IPS DF 4.7 (cell line): ENCODE measurements at regions not wholly inside any gene's neighbourhood (a gene's known extent, or its start where the extent isn't known, plus 50 kb on each side); places are given as distances from the start of the nearest gene placed in this dataset.
A peak's percentile ranks its signal among the peaks of the same experiment; 100 is the strongest.
"Not testable (repeated sequence)": the region's sequence is repeated elsewhere in the genome, so short reads cannot be mapped to it uniquely, and the experiment has no call there.

Source experiments
- DNase-seq: peaks from one replicate; pipeline ENCODE4 v3.0.0-alpha.2; 2013; ENCODE audit warnings: low spot score; ENCODE audit errors: extremely low read depth

DNA sequence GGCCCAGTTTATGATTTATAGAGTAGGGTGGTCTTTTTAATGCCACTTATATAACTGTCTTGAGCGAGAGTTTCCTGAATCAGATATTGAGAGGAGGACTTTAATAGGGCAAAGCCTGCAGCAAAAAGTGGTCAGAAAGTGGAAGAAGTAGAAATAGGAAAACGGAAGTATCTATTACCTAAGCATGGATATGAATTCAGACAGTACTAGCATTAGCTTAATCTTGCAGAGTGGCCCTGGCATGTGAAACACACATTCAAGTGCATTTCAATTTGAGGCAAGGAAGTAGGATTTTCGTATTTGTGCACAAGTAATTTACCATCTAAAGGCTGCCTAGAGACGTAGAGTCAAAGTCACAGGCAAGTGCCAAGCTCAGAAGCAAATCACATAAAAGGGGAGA lies 622.3 kb downstream of the DIPK2A start:
- DNase-seq, result no peak

DNA sequence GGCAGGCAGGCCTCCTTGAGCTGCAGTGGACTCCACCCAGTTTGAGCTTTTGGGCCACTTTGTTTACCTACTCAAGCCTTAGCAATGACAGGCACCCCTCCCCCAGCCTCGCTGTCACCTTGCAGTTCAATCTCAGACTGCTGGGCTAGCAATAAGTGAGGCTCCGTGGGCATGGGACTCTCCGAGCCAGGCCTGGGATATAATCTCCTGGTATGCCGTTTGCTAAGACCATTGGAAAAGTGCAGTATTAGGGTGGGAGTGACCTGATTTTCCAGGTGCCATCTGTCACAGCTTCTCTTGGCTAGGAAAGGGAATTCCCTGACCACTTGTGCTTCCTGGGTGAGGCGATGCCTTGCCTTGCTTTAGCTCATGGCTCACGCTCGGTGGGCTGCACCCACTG lies 648.6 kb downstream of the DIPK2A start:
- not testable (repeated sequence) for DNase-seq

DNA sequence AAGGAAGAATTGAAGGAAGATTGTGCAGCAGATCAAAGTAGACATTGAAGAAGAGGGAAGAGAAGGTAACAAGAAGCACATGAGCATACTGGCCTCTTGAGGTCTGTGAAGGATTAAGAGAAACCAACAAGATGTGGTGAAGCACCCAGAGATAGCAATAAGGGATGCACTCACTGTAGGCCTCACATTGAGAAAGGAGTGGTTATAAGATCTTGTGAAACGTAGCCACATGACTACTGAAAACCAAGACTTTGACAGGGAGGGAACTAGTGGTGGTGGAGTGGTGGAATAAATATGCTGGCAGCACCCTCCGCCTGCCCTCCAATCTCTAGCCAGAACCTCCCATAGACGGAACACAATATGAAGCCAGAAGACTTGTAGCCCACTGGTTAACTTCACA lies 651.2 kb downstream of the DIPK2A start:
- DNase-seq, result no peak

DNA sequence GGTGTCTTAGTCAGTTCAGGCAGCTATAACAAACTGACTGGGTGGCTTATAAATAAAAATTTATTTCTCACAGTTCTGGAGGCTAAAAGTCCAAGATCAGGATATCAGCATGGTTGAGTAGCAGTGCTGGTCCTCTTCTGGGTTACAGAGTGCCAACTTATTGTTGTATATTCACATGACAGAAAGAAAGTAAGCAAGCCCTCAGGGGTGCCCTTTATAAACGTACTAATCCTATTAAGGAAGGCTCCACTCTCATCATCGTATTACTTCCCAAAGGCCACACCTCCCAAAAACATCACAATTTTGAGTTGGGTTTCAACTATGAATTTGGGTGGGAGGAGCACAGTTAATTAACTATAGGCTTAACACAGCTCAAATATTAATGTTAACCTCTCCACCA lies 653.0 kb downstream of the DIPK2A start:
- no peak for DNase-seq

DNA sequence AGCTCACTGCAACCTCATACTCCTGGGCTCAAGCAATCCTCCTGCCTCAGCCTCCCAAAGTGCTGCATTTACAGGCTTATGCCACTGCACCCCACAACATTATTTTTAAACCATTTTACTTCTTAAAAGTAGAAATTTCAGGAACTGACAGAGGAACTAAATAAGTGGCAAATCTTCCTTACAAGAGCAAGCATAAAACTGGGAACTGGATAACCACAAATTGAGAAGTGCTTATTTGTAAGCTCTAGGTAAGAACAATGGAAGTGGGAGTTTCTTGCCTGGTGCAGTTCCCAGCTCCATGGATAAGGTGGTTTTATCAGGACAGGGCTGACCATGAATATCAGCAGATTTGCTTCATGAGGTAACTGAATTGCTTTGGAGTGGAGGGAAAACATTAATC lies 655.2 kb downstream of the DIPK2A start:
- DNase-seq, result no peak

DNA sequence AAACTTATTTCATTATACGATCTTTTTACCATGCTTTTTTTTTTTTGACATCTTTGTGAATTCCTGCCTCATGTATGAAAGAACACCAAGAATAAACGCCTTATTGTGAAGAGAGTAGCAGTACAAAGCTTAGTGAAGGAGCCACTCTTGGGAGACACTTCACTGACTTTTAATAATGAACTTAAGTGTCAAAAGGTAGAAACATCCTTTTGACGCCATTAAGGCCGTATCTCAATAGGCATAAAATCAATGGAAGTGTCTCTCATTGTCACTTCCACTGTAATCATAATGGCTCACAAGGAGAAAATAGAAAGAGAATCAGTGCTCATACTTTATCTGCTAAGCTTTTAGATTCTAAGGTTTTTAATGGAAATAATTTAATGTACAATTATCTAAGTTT lies 657.8 kb downstream of the DIPK2A start:
- DNase-seq, result no peak

DNA sequence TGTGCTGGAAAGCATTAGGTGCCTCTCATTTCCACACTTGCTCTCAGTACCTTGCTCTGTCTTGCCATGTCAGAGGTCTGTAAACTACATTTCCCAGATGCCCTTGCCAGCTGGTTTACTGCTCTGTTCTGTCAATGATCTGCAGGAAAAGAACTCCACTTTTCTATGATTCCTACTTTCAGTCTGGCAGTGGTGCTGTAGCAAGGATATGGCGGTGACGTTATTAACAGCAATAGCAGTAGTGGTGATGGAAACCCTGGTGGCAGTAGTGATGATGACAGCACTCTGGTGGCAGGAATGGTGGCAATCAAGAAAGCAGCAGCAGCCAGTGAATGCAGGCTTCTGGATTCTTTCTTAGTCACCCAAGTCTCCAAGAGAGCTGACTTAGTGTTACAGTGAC lies 665.2 kb downstream of the DIPK2A start:
- DNase-seq, result peak; percentile 25

DNA sequence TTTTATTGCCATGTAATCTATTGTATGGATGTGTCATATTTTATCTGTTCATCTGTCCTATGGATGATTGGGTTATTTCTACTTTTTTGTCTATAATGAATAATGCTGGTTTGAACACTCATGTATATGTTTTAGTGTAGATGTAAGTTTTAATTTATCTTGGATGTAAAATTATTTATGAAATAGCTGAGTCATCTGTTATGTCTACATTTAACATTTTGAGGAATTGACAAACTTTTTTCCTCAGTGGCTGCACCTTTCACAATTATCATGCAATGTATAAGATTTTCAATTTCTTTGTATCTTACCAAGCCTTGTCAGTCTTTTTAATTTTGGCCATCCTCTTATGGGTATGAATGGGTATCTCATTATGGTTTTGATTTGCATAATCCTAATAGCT lies 666.4 kb downstream of the DIPK2A start:
- DNase-seq, result no peak

DNA sequence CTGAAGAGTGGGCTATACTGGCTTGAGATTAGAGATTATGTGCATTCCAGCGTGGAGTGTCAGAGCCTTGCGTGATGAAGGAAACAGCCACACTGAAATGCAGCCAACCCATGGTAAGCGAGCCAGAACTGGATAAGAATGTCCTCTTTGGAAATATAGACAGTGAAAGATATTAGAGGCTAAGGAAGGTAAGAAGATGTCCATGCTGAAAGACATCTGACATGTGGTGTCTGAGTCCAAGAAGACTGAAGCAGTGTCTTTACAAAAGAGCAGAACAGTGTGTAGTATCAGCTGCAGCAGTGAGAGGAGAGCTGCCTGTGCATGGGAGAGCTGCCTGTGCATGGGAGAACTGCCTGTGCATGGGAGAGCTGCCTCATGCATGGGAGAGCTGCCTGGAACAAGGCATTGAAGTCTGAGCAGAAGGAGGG lies 672.2 kb downstream of the DIPK2A start:
- no peak for DNase-seq

DNA sequence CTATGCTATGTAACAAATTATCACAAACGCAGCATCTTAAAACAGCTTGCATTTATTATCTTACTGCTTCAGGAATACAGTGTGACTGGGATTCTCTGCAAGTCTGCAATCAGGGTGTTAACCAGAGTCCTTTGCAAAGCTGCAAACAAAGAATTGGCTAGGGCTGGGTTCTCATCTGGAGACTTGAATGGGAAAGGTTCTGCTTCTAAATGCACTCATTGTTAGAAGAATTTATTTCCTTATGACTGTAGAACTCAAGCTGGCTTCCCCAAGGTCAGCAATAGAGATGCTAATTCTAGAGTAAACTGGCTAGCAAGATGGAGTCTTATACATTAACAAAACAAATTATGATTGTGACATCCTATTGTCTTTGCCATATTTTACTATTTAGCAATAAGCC lies 673.7 kb downstream of the DIPK2A start:
- DNase-seq, result peak; percentile 25

DNA sequence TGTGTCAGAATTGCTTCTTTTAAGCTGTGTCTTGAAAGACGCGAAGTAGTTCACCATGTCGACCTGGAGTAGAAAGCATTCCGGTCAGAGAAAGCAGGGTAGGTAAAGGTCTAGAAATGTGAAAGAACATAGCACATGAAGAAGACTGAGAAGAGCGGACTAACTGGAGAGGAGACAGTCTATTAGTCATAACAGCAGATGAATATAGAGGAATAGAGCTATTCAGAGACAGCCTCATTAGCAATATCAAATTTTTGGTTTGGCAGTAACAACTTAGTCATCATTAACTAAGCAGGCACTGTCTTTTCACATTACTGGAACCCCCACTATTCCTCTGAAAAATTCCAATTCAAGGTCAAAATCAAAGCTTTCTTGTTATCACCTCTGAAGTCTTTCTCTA lies 678.8 kb downstream of the DIPK2A start:
- DNase-seq, result no peak

DNA sequence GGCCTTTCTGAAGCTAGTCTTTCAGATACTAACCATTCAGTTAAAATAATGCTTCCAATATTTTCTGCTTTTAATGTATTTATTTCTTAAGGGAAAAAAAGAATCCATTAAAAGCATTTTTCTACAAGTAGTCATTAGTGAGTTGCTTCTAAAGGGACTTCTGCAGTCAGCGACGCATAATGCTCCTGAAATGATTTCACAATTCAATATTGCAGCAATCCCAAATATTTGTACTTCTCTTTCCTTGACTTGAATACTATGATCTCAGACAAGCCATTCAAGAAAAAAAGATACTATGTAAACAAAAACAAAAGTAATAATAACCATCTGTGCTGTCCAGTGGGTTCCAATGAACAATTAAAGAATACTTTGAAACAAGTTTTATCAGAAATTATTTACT lies 681.0 kb downstream of the DIPK2A start:
- DNase-seq, result no peak

DNA sequence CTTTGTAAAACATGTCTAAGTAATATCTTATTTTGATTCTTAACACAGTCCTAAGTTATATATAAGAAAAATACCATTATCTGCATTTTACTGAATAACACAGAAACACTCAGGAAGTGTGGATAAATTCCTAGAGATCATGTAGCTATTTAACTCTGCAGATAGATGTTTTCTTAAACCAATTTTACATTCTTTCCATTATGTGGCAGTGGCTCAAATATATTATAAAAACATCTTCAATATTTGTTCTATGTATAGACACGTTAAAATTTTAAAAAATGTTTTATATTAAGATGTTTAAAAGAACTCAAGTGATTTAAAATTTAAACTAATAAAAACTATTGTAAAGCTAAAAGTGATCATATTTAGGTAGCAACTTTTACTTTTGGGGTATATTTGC lies 683.8 kb downstream of the DIPK2A start:
- no peak for DNase-seq

DNA sequence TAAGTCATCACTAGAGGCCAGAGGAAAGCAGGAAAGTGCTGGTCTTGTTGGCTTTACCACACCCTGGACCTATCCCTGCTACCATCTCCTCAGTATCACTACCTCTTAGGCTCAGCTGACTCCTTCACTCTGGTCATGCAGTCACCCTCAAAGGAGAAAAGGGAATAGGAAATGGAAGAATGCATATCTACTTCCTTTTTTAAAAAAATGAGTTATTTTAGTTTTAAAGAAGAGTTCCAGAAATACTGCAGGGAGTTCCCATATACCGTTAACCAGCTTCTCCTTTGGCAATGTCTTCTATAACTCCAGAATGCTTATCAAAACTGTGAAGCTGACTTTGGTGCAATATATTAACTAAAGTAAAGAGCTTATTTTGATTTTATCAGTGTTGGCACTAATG lies 688.6 kb downstream of the DIPK2A start:
- no peak for DNase-seq

DNA sequence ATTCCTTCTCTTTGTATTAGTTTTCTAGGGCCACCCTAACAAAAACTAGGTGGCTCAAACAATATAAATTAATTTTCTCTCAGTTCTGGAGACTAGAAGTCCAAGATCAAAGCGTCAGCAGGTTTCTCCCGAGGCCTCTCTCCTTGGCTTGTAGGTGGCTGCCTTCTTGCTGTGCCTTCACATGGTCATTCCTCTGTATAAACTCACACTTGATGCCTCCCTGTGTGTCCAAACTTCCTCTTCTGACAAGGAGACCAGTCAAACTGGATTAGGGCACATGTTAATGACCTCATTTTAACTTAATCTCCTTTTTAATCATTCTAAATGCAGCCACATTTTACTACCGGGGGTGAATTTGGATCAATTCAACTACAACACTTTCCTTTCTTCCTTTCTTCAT lies 691.1 kb downstream of the DIPK2A start:
- DNase-seq, result no peak

DNA sequence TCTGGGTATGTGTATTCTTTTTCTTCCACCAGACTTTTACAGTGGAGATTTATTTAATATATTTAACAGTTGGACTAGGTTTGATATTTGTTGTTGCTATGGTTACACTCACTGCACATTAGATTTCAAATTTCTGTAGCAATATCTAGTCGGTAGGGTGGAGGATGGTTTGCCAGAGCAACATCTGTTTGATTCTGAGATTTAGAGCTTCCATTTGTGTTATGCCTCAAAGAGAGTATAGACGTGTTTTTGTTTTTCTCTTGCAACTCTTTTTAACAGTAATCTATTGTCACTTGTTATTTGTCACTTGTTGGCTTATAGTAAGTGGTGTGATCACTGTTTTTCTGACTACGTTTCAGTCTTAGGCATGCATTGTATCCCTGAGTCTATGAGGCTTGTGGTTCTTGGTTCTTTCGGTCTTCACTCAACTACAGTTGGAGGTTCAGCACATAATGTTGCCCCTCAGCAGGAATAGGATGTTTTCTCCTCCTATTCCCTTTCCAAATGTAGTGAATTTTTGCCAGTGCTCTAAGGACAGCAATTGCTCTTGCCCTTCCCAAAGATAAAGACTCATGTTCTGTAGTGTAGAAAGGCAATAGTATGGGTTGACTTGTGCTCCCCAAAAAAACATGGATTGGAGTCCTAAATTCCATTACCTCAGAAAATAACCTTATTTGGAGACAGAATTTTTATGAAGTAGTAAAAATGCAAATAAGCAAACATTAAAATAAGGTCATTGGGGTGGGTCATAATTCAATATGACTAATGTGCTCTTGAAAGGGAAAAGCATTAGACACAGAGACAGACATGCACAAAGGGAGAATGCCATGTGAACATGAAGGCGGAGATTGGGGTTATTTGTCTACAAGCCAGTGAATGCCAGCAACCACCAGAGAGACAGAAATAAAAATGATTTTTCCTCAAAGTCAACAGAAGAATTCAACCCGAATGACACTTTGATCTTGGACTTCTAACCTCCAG lies 692.1 kb downstream of the DIPK2A start:
- DNase-seq, result no peak

DNA sequence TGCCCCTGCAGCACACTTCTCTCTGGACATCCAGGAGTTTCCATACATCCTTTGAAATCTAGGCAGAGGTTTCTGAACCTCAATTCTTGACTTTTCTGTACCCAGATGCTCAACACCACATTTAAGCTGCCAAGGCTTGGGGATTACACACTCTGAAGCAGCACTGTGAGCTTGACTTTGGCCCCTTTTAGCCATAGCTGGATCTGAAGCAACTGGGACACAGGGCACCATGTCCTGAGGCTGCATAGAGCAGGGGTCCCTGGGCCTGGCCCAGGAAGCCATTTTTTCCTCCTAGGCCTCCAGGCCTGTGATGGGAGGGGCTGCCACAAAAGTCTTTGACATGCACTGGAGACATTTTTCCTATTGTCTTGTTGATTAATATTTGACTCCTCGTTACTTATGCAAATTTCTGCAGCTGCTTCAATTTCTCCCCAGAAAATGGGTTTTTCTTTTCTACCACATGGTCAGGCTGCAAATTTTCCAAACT lies 694.0 kb downstream of the DIPK2A start:
- DNase-seq, result no peak

DNA sequence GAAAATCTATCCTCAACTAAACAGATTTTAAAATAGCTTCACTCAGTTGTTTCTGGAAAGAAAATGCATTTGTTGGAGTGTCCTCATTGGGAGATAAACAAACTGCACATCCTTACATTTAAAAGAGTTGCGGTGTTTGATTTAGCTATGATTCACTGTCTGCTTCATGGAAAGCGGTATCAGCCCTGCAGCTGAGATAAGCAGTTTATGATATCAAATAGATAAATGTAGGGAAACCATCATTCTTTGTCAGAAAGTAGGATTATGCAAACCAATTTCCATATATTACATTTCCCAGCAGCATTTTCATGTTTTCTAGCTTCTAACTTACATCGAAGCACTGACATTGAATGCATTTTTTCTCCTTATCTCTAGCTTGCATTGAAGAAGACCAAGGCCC lies 698.9 kb downstream of the DIPK2A start:
- no peak for DNase-seq

DNA sequence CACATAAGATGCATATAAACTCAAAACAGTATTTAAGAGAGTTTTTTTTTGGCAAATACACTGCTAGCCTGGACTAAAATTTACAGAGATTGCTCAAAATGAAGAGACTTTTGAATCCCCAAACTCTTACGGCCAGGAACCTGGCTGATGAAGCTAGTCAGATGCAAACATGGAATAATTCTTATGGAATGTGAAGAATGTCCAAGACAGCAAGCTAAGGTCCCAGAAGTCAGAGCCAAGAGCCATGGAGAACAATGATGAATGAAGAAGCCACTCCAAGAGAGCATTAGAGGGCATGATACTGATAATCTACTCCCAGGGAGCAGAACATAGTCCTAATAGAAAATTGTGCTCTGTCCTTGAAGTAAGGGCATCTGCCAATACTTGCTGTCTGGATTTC lies 705.5 kb downstream of the DIPK2A start:
- DNase-seq, result no peak

DNA sequence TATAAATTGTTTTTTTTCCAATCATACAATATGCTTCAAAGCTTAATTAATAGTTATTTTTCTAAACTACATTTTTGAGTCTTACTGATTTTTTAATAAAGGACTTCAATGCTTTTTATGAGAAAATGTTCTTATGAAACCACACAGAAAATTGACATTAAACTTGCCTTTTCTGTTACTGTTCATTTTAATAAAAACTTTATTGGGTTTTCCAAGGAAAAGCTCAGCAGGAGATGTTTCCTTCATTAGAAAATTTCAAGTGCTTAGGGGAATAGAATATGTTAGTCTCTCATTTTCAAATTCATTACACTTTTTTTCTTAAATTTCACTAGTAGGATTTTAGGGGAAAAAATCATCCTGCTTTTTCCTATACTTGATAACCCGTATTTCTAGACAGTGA lies 711.4 kb downstream of the DIPK2A start:
- DNase-seq, result no peak

DNA sequence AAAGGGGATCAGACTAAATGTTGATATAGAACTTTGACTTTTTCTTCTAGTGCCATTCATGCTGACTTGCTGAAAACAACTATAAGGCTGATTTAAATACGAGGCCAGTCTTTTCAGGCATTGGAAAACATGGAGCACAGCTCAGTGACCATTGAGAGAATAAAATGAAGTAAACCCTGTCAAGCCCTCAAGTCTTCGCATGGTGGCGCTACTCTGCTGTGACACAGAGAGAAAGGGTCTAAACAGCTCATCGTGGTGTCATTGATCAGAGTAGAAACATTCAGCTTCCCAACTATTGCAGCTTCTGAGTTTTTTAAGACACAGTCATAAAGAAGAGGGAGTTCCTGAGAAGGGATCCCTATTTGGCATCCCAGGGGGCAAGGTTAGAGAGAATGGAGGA lies 716.2 kb downstream of the DIPK2A start:
- DNase-seq, result peak; percentile 16

DNA sequence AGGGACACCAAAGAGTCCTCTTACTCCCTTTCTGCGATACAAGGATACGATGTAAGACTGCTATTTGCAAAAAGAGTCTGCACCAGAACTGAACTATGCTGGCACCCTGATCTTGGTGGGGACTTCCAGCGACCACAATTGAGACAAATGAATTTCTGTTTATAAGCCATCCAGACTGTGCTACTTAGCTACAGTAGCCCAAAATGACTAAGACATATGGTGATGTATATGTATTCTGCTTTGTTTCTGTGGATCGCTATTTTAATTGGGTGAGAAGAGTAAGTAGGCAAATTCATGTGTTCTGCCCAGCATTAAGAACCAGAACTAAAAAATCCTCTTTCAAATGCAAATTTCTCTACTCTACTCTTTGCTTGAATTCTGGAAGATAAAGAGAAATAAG lies 720.9 kb downstream of the DIPK2A start:
- no peak for DNase-seq

DNA sequence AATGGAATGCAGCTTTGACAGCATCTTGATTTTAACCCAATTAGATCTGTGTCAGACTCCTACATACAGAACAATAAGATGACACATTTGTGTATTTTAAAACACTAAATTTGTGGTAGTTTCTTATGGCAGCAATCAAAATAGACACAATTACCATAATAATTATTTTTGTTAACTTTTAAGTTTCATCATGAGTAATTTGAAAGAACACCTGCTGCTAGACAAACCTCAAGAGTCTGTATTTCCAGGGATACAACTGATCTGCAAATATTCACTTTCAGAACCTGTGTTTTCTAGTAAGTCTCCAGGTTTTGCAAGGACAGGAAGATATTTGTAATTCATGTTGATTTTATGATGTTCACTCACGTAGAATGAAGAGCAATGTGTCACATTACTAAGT lies 736.8 kb downstream of the DIPK2A start:
- DNase-seq, result no peak
